Adrenal gland (tissue), 9 donors: ENCODE measurements at regions not wholly inside any gene's neighbourhood (a gene's known extent, or its start where the extent isn't known, plus 50 kb on each side); places are given as distances from the start of the nearest gene placed in this dataset.

Source experiments
- DNase-seq, 7 donors: peaks; one replicate each; pipeline ENCODE4 v3.0.0-alpha.2; 2019 to 2020
- H3K27ac ChIP-seq, 5 donors: fragments of 200-600 bp; sonication (generic) in 4 of 5; 1 replicate in 3 of 5; 2 replicates in 2 of 5; pipeline versions ENCODE4 v1.5.1 to v1.8.0; 2016 to 2020; ENCODE audit warnings: mild to moderate bottlenecking in 1 of 5
- H3K27me3 ChIP-seq: fragments of 200-600 bp; 2 replicates; pipeline ENCODE4 v1.8.0; 2021
- H3K36me3 ChIP-seq, 2 donors: fragments of 200-600 bp; replicated peaks in 1 of 2; 1 replicate in 1 of 2; 2 replicates in 1 of 2; pipeline versions ENCODE4 v1.5.1 to v1.8.0; 2018 to 2022
- H3K4me1 ChIP-seq, 2 donors: fragments of 200-600 bp; replicated peaks in 1 of 2; 1 replicate in 1 of 2; 2 replicates in 1 of 2; pipeline versions ENCODE4 v1.5.1 to v1.8.0; 2018 to 2021
- H3K4me3 ChIP-seq, 4 donors: fragments of 200-600 bp; sonication (generic) in 3 of 4; one replicate each; pipeline ENCODE4 v1.5.1; 2016 to 2018
- H3K9me3 ChIP-seq, 3 donors: fragments of 200-600 bp; sonication (generic) in 1 of 3; replicated peaks in 1 of 3; 1 replicate in 2 of 3; 2 replicates in 1 of 3; pipeline versions ENCODE4 v1.5.1 to v1.8.0; 2016 to 2021
- POLR2A ChIP-seq, 2 donors: fragments of 450-650 bp; IDR thresholded peaks; one replicate each; pipeline ENCODE4 v1.6.1; 2017; ENCODE audit warnings: antibody characterized with exemption in 2 of 2, mild to moderate bottlenecking in 2 of 2, moderate library complexity in 1 of 2
- WGBS, 4 donors: extraction: QIAGEN DNeasy Blood & Tissue Kit in 2 of 4; methylation state at CpG; one replicate each; pipeline versions ENCODE4 v1.1.5 to v1.1.7; 2013 to 2017; 5-methylcytosine and 5-hydroxymethylcytosine counted together
- intact Hi-C, 2 donors: fragments of 100-400 bp; cut with DNase I; formaldehyde crosslinking; loops; one replicate each; pipeline versions ENCODE4 v1.14.1 to v1.15.0; 2022 to 2023
- TF ChIP-seq, protein P1 (sequence below), 6 experiments: fragments of 450-650 bp in 4 of 6; fragments of 200-600 bp in 2 of 6; sonication (generic) in 1 of 6; IDR thresholded peaks; 1 replicate in 5 of 6; 2 replicates in 1 of 6; pipeline versions ENCODE4 v1.5.1 to v1.8.0; 2016 to 2021; ENCODE audit warnings: antibody characterized with exemption in 6 of 6, mild to moderate bottlenecking in 2 of 6, moderate library complexity in 1 of 6
- donor health status: healthy with polysubstance abuse.
- donor health status: Bipolar disorder and iron deficiency.
- donor health status: DM: yes; HTN: yes; CAD: no.
- donor health status: DM: no; HTN: no; CAD: no.
- donor health status: DM: no; HTN: no; CAD: no.

DNA sequence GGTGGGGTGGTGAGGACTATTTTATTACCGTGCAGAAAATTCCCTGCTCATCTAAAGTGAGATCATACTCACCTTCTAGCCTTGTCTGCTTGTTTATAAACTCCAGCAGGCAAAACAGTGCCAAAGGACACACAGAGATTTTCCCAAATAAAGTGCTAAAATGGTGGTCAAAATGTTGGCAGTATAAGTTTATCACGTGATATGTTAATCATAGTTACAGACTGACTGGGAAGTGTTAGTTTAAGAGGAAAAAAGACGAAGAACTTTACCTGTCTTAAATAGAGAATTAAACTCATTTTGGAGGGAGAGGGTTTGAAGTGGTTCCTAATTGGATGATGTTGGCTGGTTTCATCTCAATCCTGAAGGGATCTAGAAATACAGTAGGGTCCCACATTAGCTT, 691.7 kb upstream of the FANCL start:
- 72 to 85% (median 81%) methylated on average over 3 of the region's 3 CpGs for WGBS, 4 donors
- DNase-seq, result no peak
- intact Hi-C loops, result no loop called here
- Histone ChIP-seq H3K27ac (no peak overlapping the region), H3K27me3 (no peaks in the 10 kb centered on the region), H3K4me1 (no peaks in the 10 kb centered on the region), H3K4me3 (no peak overlapping the region), H3K9me3 (no peaks in the 10 kb centered on the region), H3K36me3 (no peaks in the 10 kb centered on the region)
- no peak for TF ChIP-seq POLR2A (IDR thresholded peaks at IDR 0.05)
- TF ChIP-seq, protein P1, sequence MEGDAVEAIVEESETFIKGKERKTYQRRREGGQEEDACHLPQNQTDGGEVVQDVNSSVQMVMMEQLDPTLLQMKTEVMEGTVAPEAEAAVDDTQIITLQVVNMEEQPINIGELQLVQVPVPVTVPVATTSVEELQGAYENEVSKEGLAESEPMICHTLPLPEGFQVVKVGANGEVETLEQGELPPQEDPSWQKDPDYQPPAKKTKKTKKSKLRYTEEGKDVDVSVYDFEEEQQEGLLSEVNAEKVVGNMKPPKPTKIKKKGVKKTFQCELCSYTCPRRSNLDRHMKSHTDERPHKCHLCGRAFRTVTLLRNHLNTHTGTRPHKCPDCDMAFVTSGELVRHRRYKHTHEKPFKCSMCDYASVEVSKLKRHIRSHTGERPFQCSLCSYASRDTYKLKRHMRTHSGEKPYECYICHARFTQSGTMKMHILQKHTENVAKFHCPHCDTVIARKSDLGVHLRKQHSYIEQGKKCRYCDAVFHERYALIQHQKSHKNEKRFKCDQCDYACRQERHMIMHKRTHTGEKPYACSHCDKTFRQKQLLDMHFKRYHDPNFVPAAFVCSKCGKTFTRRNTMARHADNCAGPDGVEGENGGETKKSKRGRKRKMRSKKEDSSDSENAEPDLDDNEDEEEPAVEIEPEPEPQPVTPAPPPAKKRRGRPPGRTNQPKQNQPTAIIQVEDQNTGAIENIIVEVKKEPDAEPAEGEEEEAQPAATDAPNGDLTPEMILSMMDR (IDR thresholded peaks at IDR 0.05), result no peak

DNA sequence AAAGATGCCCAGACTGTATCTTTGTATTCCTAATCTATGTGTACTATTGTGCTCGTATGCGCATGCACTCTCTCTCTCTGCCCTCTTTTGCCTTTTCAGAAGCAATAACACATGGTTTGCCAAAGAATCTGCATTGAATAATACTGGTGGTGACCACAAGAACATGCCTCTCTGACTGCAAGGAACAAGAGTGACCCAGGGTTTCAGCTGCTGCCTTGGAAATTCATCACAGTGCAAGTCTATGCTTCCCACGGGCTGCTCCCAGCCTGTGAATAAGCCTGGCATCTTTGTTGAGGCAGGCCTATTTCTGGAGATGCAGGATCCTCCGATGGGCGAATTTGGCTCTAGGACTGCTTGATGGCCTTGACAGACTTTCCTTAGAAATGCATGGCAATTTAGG, 689.4 kb upstream of the FANCL start:
- Histone ChIP-seq H3K4me1 (no peaks in the 10 kb centered on the region), H3K9me3 (no peaks in the 10 kb centered on the region), H3K36me3 (no peaks in the 10 kb centered on the region), H3K27ac (no peak overlapping the region), H3K27me3 (no peaks in the 10 kb centered on the region), H3K4me3 (no peak overlapping the region)
- TF ChIP-seq, protein P1 (IDR thresholded peaks at IDR 0.05), result no peak
- TF ChIP-seq POLR2A (IDR thresholded peaks at IDR 0.05), result no peak
- 67 to 90% (median 78%) methylated on average over 5 of the region's 5 CpGs for WGBS, 4 donors
- no peak for DNase-seq
- intact Hi-C loops, result no loop called here

DNA sequence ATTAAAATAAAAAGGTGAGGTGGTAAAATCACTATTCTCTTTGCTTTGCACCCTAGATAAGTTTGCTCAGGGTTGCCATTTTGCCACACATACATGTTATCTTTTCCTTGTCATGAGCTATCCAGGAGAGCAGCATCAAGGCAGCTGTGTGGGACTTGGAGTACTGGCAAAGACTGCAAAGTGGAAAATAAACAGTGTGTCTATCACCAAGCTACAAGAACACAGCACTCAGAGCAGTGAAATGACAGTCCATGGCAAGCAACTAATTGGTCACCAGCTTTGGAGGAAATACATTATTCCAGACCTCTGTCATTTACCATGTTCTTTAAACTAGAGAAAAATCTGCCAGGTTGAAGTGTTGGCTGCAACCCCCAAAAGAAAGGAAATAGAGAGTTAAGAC, 687.8 kb upstream of the FANCL start:
- Histone ChIP-seq H3K4me1 (no peaks in the 10 kb centered on the region), H3K27me3 (no peaks in the 10 kb centered on the region), H3K27ac (no peak overlapping the region), H3K4me3 (no peak overlapping the region), H3K36me3 (no peaks in the 10 kb centered on the region), H3K9me3 (no peaks in the 10 kb centered on the region)
- DNase-seq, result no peak
- intact Hi-C loops, result no loop called here
- TF ChIP-seq, protein P1 (IDR thresholded peaks at IDR 0.05), result no peak
- TF ChIP-seq POLR2A (IDR thresholded peaks at IDR 0.05), result no peak

DNA sequence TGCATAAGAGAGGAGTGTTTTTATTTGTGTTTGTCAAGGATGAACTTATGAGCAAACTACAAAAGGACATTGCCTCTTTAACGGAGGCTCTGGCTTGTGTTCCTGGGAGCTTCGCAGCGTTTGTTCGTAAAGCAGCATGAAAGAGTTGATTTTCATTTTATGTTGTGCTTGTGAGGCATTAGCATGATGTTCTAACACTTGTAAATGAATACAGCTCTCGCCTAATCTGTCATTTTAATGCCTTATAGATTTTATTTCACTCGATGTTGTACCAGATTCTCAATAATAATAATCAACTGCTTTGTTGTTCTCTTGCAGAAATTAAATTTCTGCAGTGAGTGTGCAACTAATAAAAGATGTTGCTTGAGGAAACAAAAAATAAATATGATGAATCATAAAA, 687.3 kb upstream of the FANCL start:
- Histone ChIP-seq H3K4me1 (no peaks in the 10 kb centered on the region), H3K27me3 (no peaks in the 10 kb centered on the region), H3K9me3 (no peaks in the 10 kb centered on the region), H3K4me3 (no peak overlapping the region), H3K36me3 (no peaks in the 10 kb centered on the region), H3K27ac (no peak overlapping the region)
- no peak for DNase-seq
- WGBS, 4 donors, result 54 to 69% (median 64%) methylated on average over 6 of the region's 6 CpGs
- TF ChIP-seq POLR2A (IDR thresholded peaks at IDR 0.05), result no peak
- TF ChIP-seq, protein P1 (IDR thresholded peaks at IDR 0.05), result no peak
- intact Hi-C loops, result no loop called here
